RWPE2 (cell line): ENCODE measurements at regions not wholly inside any gene's neighbourhood (a gene's known extent, or its start where the extent isn't known, plus 50 kb on each side); places are given as distances from the start of the nearest gene placed in this dataset.

Source experiments
- ATAC-seq: fragments of 200-7000 bp; cut with Tn5 transposase; 3 replicates; pipeline ENCODE4 v1.9.1; 2021; ENCODE audit warnings: low read depth
- DNase-seq: peaks from one replicate; pipeline ENCODE4 v3.0.0-alpha.2; 2020; ENCODE audit warnings: low spot score
- H3K27ac ChIP-seq: fragments of 450-650 bp; 2 replicates; pipeline ENCODE4 v1.5.1; 2017; ENCODE audit warnings: mild to moderate bottlenecking; ENCODE audit not compliant: poor library complexity, severe bottlenecking
- H3K27me3 ChIP-seq: fragments of 250-450 bp; sonication (Bioruptor Pico); 2 replicates; pipeline ENCODE4 v1.5.1; 2021; ENCODE audit warnings: mild to moderate bottlenecking, moderate library complexity; ENCODE audit not compliant: insufficient read depth, poor library complexity, severe bottlenecking
- H3K36me3 ChIP-seq: fragments of 250-450 bp; sonication (Bioruptor Pico); 2 replicates; pipeline ENCODE4 v1.5.1; 2020; ENCODE audit warnings: low read depth, mild to moderate bottlenecking, moderate library complexity
- H3K4me1 ChIP-seq: fragments of 250-450 bp; sonication (Bioruptor Pico); 2 replicates; pipeline ENCODE4 v1.5.1; 2021; ENCODE audit warnings: mild to moderate bottlenecking, moderate library complexity; ENCODE audit not compliant: insufficient read depth, poor library complexity, severe bottlenecking
- H3K4me3 ChIP-seq: fragments of 250-450 bp; sonication (Bioruptor Pico); 2 replicates; pipeline ENCODE4 v1.5.1; 2021; ENCODE audit warnings: mild to moderate bottlenecking, moderate library complexity; ENCODE audit not compliant: severe bottlenecking
- H3K9me3 ChIP-seq: fragments of 250-450 bp; sonication (Bioruptor Pico); 2 replicates; pipeline ENCODE4 v1.5.1; 2021; ENCODE audit warnings: mild to moderate bottlenecking, moderate library complexity; ENCODE audit not compliant: severe bottlenecking
- CTCF ChIP-seq: fragments of 450-650 bp; IDR thresholded peaks from one replicate; pipeline ENCODE4 v1.5.1; 2017; ENCODE audit warnings: mild to moderate bottlenecking, moderate library complexity; ENCODE audit not compliant: poor library complexity, severe bottlenecking

- ATAC-seq, result no peak
- no peak for TF ChIP-seq CTCF
- no peaks in the 10 kb centered on the region for H3K4me1 ChIP-seq
- H3K4me3 ChIP-seq, result no peak overlapping the region
- no peak for DNase-seq
- H3K27me3 ChIP-seq, result no peaks in the 10 kb centered on the region
- no peaks in the 10 kb centered on the region for H3K9me3 ChIP-seq
- no peaks in the 10 kb centered on the region for H3K36me3 ChIP-seq
- no peak overlapping the region for H3K27ac ChIP-seq
Observed at GRCh38 chr1:232553809-232554208, 76.1 kb downstream of the SIPA1L2 start.

- Histone ChIP-seq H3K4me3 (no peak overlapping the region), H3K27me3 (no peaks in the 10 kb centered on the region), H3K4me1 (no peaks in the 10 kb centered on the region), H3K9me3 (no peaks in the 10 kb centered on the region), H3K27ac (no peak overlapping the region), H3K36me3 (no peaks in the 10 kb centered on the region)
- no peak for TF ChIP-seq CTCF
- DNase-seq (no peak), ATAC-seq (no peak)
Observed at GRCh38 chr1:232553050-232553754, 76.7 kb downstream of the SIPA1L2 start.

GRCh38 chr1:232551386-232551785 is 78.5 kb downstream of the SIPA1L2 start:
- no peak overlapping the region for H3K4me3 ChIP-seq
- H3K27me3 ChIP-seq, result no peaks in the 10 kb centered on the region
- H3K27ac ChIP-seq, result no peak overlapping the region
- no peaks in the 10 kb centered on the region for H3K4me1 ChIP-seq
- H3K9me3 ChIP-seq, result no peaks in the 10 kb centered on the region
- DNase-seq, result no peak
- no peak for ATAC-seq
- TF ChIP-seq CTCF, result no peak
- H3K36me3 ChIP-seq, result no peaks in the 10 kb centered on the region

GRCh38 chr1:232550007-232550406 is 79.9 kb downstream of the SIPA1L2 start:
- Histone ChIP-seq H3K9me3 (no peaks in the 10 kb centered on the region), H3K4me3 (no peak overlapping the region), H3K36me3 (no peaks in the 10 kb centered on the region), H3K27me3 (no peaks in the 10 kb centered on the region), H3K27ac (no peak overlapping the region), H3K4me1 (no peaks in the 10 kb centered on the region)
- DNase-seq, result no peak
- no peak for ATAC-seq
- TF ChIP-seq CTCF, result no peak

- no peak for ATAC-seq
- no peak for TF ChIP-seq CTCF
- Histone ChIP-seq H3K27me3 (no peaks in the 10 kb centered on the region), H3K36me3 (no peaks in the 10 kb centered on the region), H3K27ac (no peak overlapping the region), H3K4me1 (no peaks in the 10 kb centered on the region), H3K9me3 (no peaks in the 10 kb centered on the region), H3K4me3 (no peak overlapping the region)
- no peak for DNase-seq
Observed at GRCh38 chr1:232548691-232549090, 81.2 kb downstream of the SIPA1L2 start.
